H1 (cell line): ENCODE measurements at regions not wholly inside any gene's neighbourhood (a gene's known extent, or its start where the extent isn't known, plus 50 kb on each side); places are given as distances from the start of the nearest gene placed in this dataset.
A peak's percentile ranks its signal among the peaks of the same experiment; 100 is the strongest.

ENCODE experiments used
- CTCF ChIA-PET: fragments of 300-600 bp; sonication (Branson Sonifier 250); formaldehyde crosslinking; loops from one replicate; lab custom pipeline; 2021; ENCODE audit not compliant: partially characterized antibody; lab: Charles Lee
- POLR2A ChIA-PET: fragments of 300-600 bp; sonication (Branson Sonifier 250); formaldehyde crosslinking; loops from one replicate; lab custom pipeline; 2021; ENCODE audit warnings: inconsistent platforms; ENCODE audit not compliant: partially characterized antibody; lab: Charles Lee
- DNase-seq, 2 experiments: peaks; one replicate each; pipeline versions ENCODE4 v3.0.0 to v3.0.0-alpha.2; 2010 to 2022; ENCODE audit warnings: low spot score in 2 of 2, low read depth in 1 of 2, mixed read lengths in 1 of 2
- FAIRE-seq: peaks from 2 replicates; lab custom pipeline; 2011; peaks lifted over from hg19 to GRCh38; lab: Jason Lieb, UNC
- H2AFZ ChIP-seq: 2 replicates; pipeline ENCODE4 v1.8.1; 2012; ENCODE audit warnings: low read length, inconsistent platforms
- H2AK5ac ChIP-seq: 2 replicates; pipeline ENCODE4 v1.6.1; 2013; ENCODE audit warnings: low read depth, low read length
- H2BK120ac ChIP-seq: replicated peaks from 2 replicates; pipeline ENCODE3; 2013; ENCODE audit warnings: low read depth, low read length, inconsistent platforms
- H2BK12ac ChIP-seq: 2 replicates; pipeline ENCODE4 v1.6.1; 2013; ENCODE audit warnings: low read depth, low read length
- H2BK15ac ChIP-seq: 2 replicates; pipeline ENCODE4 v1.6.1; 2013; ENCODE audit warnings: low read length
- H2BK20ac ChIP-seq: 2 replicates; pipeline ENCODE4 v1.6.1; 2013; ENCODE audit warnings: low read length
- H2BK5ac ChIP-seq: 2 replicates; pipeline ENCODE4 v1.6.1; 2013; ENCODE audit warnings: low read depth, low read length
- H3K14ac ChIP-seq: 2 replicates; pipeline ENCODE4 v1.6.1; 2013; ENCODE audit warnings: inconsistent platforms; ENCODE audit not compliant: insufficient read length
- H3K18ac ChIP-seq: 2 replicates; pipeline ENCODE4 v1.6.1; 2013; ENCODE audit warnings: low read length; ENCODE audit errors: extremely low read depth
- H3K23ac ChIP-seq: 2 replicates; pipeline ENCODE4 v1.6.1; 2013; ENCODE audit warnings: inconsistent platforms; ENCODE audit not compliant: insufficient read length
- H3K23me2 ChIP-seq: 2 replicates; pipeline ENCODE4 v1.6.1; 2013; ENCODE audit warnings: low read depth, low read length
- H3K27ac ChIP-seq: 2 replicates; pipeline ENCODE4 v1.6.1; 2011; ENCODE audit warnings: low read depth, low read length, inconsistent platforms
- H3K27me3 ChIP-seq, 4 experiments: replicated peaks in 1 of 4; 1 replicate in 1 of 4; 2 replicates in 3 of 4; pipeline versions ENCODE4 v1.6.1 to v1.8.1; 2011 to 2013; ENCODE audit warnings: low read length in 3 of 4, mild to moderate bottlenecking in 3 of 4, inconsistent platforms in 2 of 4, mixed read lengths in 2 of 4, moderate library complexity in 1 of 4; ENCODE audit not compliant: control insufficient read depth in 3 of 4, insufficient read depth in 3 of 4; ENCODE audit errors: extremely low read depth in 1 of 4
- H3K36me3 ChIP-seq, 4 experiments: 2 replicates each; pipeline versions ENCODE4 v1.6.1 to v1.8.1; 2011 to 2013; ENCODE audit warnings: mild to moderate bottlenecking in 4 of 4, low read length in 3 of 4, moderate library complexity in 2 of 4, control low read depth in 1 of 4, inconsistent platforms in 1 of 4; ENCODE audit not compliant: insufficient read depth in 4 of 4, control insufficient read depth in 2 of 4
- H3K4ac ChIP-seq: replicated peaks from 2 replicates; pipeline ENCODE3; 2013; ENCODE audit warnings: low read length, low read depth, mixed read lengths, inconsistent platforms; ENCODE audit not compliant: insufficient read length
- H3K4me1 ChIP-seq, 4 experiments: replicated peaks in 1 of 4; 1 replicate in 1 of 4; 2 replicates in 3 of 4; pipeline versions ENCODE4 v1.6.1 to v1.8.1; 2011 to 2013; ENCODE audit warnings: low read length in 3 of 4, inconsistent platforms in 2 of 4, mixed read lengths in 1 of 4; ENCODE audit not compliant: insufficient read depth in 4 of 4, control insufficient read depth in 3 of 4
- H3K4me2 ChIP-seq, 2 experiments: 2 replicates each; pipeline versions ENCODE4 v1.6.1 to v1.8.1; 2011 to 2013; ENCODE audit warnings: low read depth in 2 of 2, low read length in 2 of 2, control low read depth in 1 of 2, inconsistent platforms in 1 of 2, mild to moderate bottlenecking in 1 of 2; ENCODE audit not compliant: insufficient read depth in 1 of 2
- H3K4me3 ChIP-seq, 4 experiments: fragments of 200-600, 300-600 bp in 1 of 4; sonication (generic), shearing (Covaris generic), sonication (Bioruptor Twin) in 1 of 4; 2 replicates each; pipeline versions ENCODE4 v1.5.1 to v1.8.1; 2011 to 2016; ENCODE audit warnings: low read length in 4 of 4, low read depth in 3 of 4, control low read depth in 2 of 4, inconsistent platforms in 2 of 4, mild to moderate bottlenecking in 2 of 4, mixed read lengths in 1 of 4, moderate library complexity in 1 of 4; ENCODE audit not compliant: insufficient read depth in 2 of 4; ENCODE audit errors: extremely low read depth in 1 of 4
- H3K56ac ChIP-seq: replicated peaks from 2 replicates; pipeline ENCODE3; 2013; ENCODE audit warnings: low read depth, mild to moderate bottlenecking, mixed read lengths, low read length, inconsistent platforms; ENCODE audit not compliant: insufficient read length
- H3K79me1 ChIP-seq: 2 replicates; pipeline ENCODE4 v1.6.1; 2013; ENCODE audit warnings: low read depth, low read length, control low read depth
- H3K79me2 ChIP-seq, 2 experiments: 2 replicates each; pipeline versions ENCODE4 v1.6.1 to v1.8.1; 2012 to 2013; ENCODE audit warnings: low read length in 2 of 2, mild to moderate bottlenecking in 2 of 2, inconsistent platforms in 1 of 2; ENCODE audit not compliant: insufficient read depth in 2 of 2, control insufficient read depth in 1 of 2
- H3K9ac ChIP-seq, 4 experiments: replicated peaks in 1 of 4; 1 replicate in 1 of 4; 2 replicates in 3 of 4; pipeline versions ENCODE4 v1.6.1 to v1.8.1; 2011 to 2013; ENCODE audit warnings: low read depth in 3 of 4, low read length in 3 of 4, control low read depth in 2 of 4, mild to moderate bottlenecking in 2 of 4, moderate library complexity in 2 of 4, inconsistent platforms in 1 of 4; ENCODE audit errors: extremely low read depth in 1 of 4
- H3K9me3 ChIP-seq, 2 experiments: 2 replicates each; pipeline versions ENCODE4 v1.6.1 to v1.8.1; 2012 to 2013; ENCODE audit warnings: mild to moderate bottlenecking in 2 of 2, moderate library complexity in 2 of 2, control low read depth in 1 of 2, inconsistent platforms in 1 of 2, low read depth in 1 of 2, low read length in 1 of 2, mixed read lengths in 1 of 2; ENCODE audit not compliant: insufficient read depth in 2 of 2
- H4K20me1 ChIP-seq, 2 experiments: replicated peaks in 1 of 2; 2 replicates each; pipeline versions ENCODE3 to v1.8.1; 2011 to 2013; ENCODE audit warnings: inconsistent platforms in 2 of 2, low read length in 2 of 2, mild to moderate bottlenecking in 1 of 2; ENCODE audit not compliant: insufficient read depth in 2 of 2, control insufficient read depth in 1 of 2
- H4K5ac ChIP-seq: 2 replicates; pipeline ENCODE4 v1.6.1; 2013; ENCODE audit warnings: low read length, low read depth, mixed read lengths, inconsistent platforms; ENCODE audit not compliant: insufficient read length
- H4K8ac ChIP-seq: 2 replicates; pipeline ENCODE4 v1.8.0; 2013; ENCODE audit warnings: mild to moderate bottlenecking, moderate library complexity, low read length, inconsistent platforms; ENCODE audit not compliant: insufficient read depth; ENCODE audit errors: extremely low read depth
- H4K91ac ChIP-seq: replicated peaks from 2 replicates; pipeline ENCODE3; 2013; ENCODE audit warnings: low read length, mixed read lengths, inconsistent platforms; ENCODE audit not compliant: insufficient read length
- BRCA1 ChIP-seq: IDR thresholded peaks from 2 replicates; pipeline ENCODE4 v1.6.1; 2012; ENCODE audit warnings: low read depth, low read length, improper control_type of control experiment
- CEBPB ChIP-seq: IDR thresholded peaks from 2 replicates; pipeline ENCODE4 v1.6.1; 2012; ENCODE audit warnings: low read depth, low read length
- FOSL1 ChIP-seq: IDR thresholded peaks from 2 replicates; pipeline ENCODE4 v1.6.1; 2011; ENCODE audit warnings: mild to moderate bottlenecking, low read depth, low read length, moderate library complexity; ENCODE audit not compliant: insufficient read depth
- GABPA ChIP-seq: IDR thresholded peaks from 2 replicates; pipeline ENCODE4 v1.6.1; 2011; ENCODE audit warnings: mild to moderate bottlenecking, low read length, moderate library complexity, borderline replicate concordance; ENCODE audit not compliant: insufficient read depth
- JUND ChIP-seq: IDR thresholded peaks from 2 replicates; pipeline ENCODE4 v1.6.1; 2011; ENCODE audit warnings: mild to moderate bottlenecking, improper control_type of control experiment, low read length
- POLR2AphosphoS5 ChIP-seq: IDR thresholded peaks from 2 replicates; pipeline ENCODE4 v1.6.1; 2011; ENCODE audit warnings: low read depth, low read length
- POU5F1 ChIP-seq: IDR thresholded peaks from 2 replicates; pipeline ENCODE4 v1.6.1; 2011; ENCODE audit warnings: low read depth, mild to moderate bottlenecking, low read length, moderate library complexity
- SRF ChIP-seq: IDR thresholded peaks from 2 replicates; pipeline ENCODE4 v1.6.1; 2011; ENCODE audit warnings: mild to moderate bottlenecking, low read depth, low read length, moderate library complexity
- TAF7 ChIP-seq: optimal IDR thresholded peaks from 2 replicates; pipeline ENCODE3; 2011; ENCODE audit warnings: low read depth, mild to moderate bottlenecking, inconsistent platforms, low read length, moderate library complexity, borderline replicate concordance
- TBP ChIP-seq: IDR thresholded peaks from 2 replicates; pipeline ENCODE4 v1.6.1; 2011; ENCODE audit warnings: low read depth, low read length, improper control_type of control experiment
- ZNF274 ChIP-seq: IDR thresholded peaks from 2 replicates; pipeline ENCODE4 v1.7.0; 2012; ENCODE audit warnings: low read length, borderline replicate concordance; ENCODE audit errors: extremely low read depth
- WGBS, 2 experiments: shearing (Covaris generic) in 1 of 2; methylation state at CpG; one replicate each; pipeline versions ENCODE4 v1.1.6 to v1.1.7; 2013 to 2015; ENCODE audit warnings: low lambda C conversion rate in 2 of 2, mixed read lengths in 2 of 2, inconsistent platforms in 1 of 2, low coverage in 1 of 2, missing lambda C conversion rate in 1 of 2; ENCODE audit not compliant: insufficient replicate concordance in 2 of 2, insufficient coverage in 1 of 2, insufficient read length in 1 of 2; ENCODE audit errors: extremely low coverage in 1 of 2, missing lambda C conversion rate in 1 of 2; 5-methylcytosine and 5-hydroxymethylcytosine counted together

DNA sequence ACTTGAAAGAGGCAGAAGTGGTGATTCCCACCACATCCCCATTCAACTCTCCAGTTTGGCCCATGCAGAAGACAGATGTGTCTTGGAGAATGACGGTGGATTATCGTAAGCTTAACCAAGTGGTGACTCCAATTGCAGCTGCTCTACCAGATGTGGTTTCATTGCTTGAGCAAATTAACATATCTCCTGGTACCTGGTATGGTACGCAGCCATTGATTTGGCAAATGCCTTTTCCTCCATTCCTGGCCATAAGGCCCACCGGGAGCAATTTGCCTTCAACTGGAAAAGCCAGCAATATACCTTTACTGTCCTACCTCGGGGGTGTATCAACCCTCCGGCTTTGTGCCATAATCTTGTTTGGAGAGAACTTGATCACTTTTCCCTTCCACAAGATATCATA is 411.5 kb upstream of the SMIM21 start:
- DNase-seq (peak in 1 of 2 experiments; percentile 2), FAIRE-seq (no peak)
- no peaks in the 10 kb centered on the region for H3K27me3 ChIP-seq
- no peak overlapping the region for H3K27ac ChIP-seq
- no peak overlapping the region for H3K4ac ChIP-seq
- POLR2A ChIA-PET = no interaction called here
- H2BK20ac ChIP-seq = no peak overlapping the region
- no peaks in the 10 kb centered on the region for H3K9me3 ChIP-seq
- H2AK5ac ChIP-seq = no peak overlapping the region
- no peak overlapping the region for H3K4me2 ChIP-seq
- no peak overlapping the region for H4K5ac ChIP-seq
- H3K23ac ChIP-seq = no peak overlapping the region
- H3K56ac ChIP-seq = no peak overlapping the region
- H4K8ac ChIP-seq = no peak overlapping the region
- H2AFZ ChIP-seq = no peak overlapping the region
- H2BK120ac ChIP-seq = no peak overlapping the region
- H2BK12ac ChIP-seq = no peak overlapping the region
- H2BK5ac ChIP-seq = no peak overlapping the region
- CTCF ChIA-PET = no interaction called here
- no peaks in the 10 kb centered on the region for H3K79me2 ChIP-seq
- no peak overlapping the region for H4K91ac ChIP-seq
- H3K18ac ChIP-seq = no peak overlapping the region
- no peaks in the 10 kb centered on the region for H3K79me1 ChIP-seq
- H2BK15ac ChIP-seq = no peak overlapping the region
- no peak overlapping the region for H3K14ac ChIP-seq
- no peaks in the 10 kb centered on the region for H4K20me1 ChIP-seq
- no peaks in the 10 kb centered on the region for H3K36me3 ChIP-seq
- no peak overlapping the region for H3K9ac ChIP-seq
- H3K4me3 ChIP-seq = no peak overlapping the region
- TF ChIP-seq FOSL1 (no peak), TBP (no peak), ZNF274 (no peak), POLR2AphosphoS5 (no peak), TAF7 (no peak), JUND (no peak), BRCA1 (no peak), POU5F1 (no peak), CEBPB (no peak), GABPA (no peak), SRF (no peak)
- WGBS, 2 experiments = 97% methylated on average over 6 of the region's 6 CpGs; no CpG with 5 or more reads in 1 of the 2 experiments
- no peaks in the 10 kb centered on the region for H3K23me2 ChIP-seq
- no peaks in the 10 kb centered on the region for H3K4me1 ChIP-seq
